Fibroblast of pulmonary artery (primary cell): ENCODE measurements at regions not wholly inside any gene's neighbourhood (a gene's known extent, or its start where the extent isn't known, plus 50 kb on each side); places are given as distances from the start of the nearest gene placed in this dataset.

ENCODE experiments used
- DNase-seq: peaks from one replicate; pipeline ENCODE4 v3.0.0-alpha.2; 2010; ENCODE audit warnings: low read depth
- H3K4me3 ChIP-seq: replicated peaks from 2 replicates; pipeline ENCODE4 v1.5.1; 2011; ENCODE audit warnings: low read depth, mild to moderate bottlenecking, control low read depth, low read length, moderate library complexity
- CTCF ChIP-seq: IDR thresholded peaks from 2 replicates; pipeline ENCODE4 v1.5.1; 2011; ENCODE audit warnings: mild to moderate bottlenecking, control low read depth, low read length, inconsistent platforms; ENCODE audit errors: missing control alignments

- no peak for TF ChIP-seq CTCF
- DNase-seq: no peak
- no peak overlapping the region for H3K4me3 ChIP-seq
Observed at GRCh38 chr13:85441975-85442374, 357.2 kb downstream of the SLITRK6 start.

- H3K4me3 ChIP-seq: no peak overlapping the region
- DNase-seq: no peak
- no peak for TF ChIP-seq CTCF
Observed at GRCh38 chr13:85441364-85441763, 357.9 kb downstream of the SLITRK6 start.

- no peak overlapping the region for H3K4me3 ChIP-seq
- DNase-seq: no peak
- TF ChIP-seq CTCF: no peak
Observed at GRCh38 chr13:85436029-85436428, 363.2 kb downstream of the SLITRK6 start.

GRCh38 chr13:85434927-85435326 lies 364.3 kb downstream of the SLITRK6 start:
- TF ChIP-seq CTCF: no peak
- no peak for DNase-seq
- no peak overlapping the region for H3K4me3 ChIP-seq

- no peak for TF ChIP-seq CTCF
- DNase-seq: no peak
- H3K4me3 ChIP-seq: no peak overlapping the region
Observed at GRCh38 chr13:85432881-85433280, 366.3 kb downstream of the SLITRK6 start.

- no peak for TF ChIP-seq CTCF
- DNase-seq: no peak
- no peak overlapping the region for H3K4me3 ChIP-seq
Observed at GRCh38 chr13:85431720-85432119, 367.5 kb downstream of the SLITRK6 start.

- DNase-seq: no peak
- no peak overlapping the region for H3K4me3 ChIP-seq
- no peak for TF ChIP-seq CTCF
Observed at GRCh38 chr13:85430216-85430794, 368.9 kb downstream of the SLITRK6 start.
